ENCODE measurements at regions not wholly inside any gene's neighbourhood (a gene's known extent, or its start where the extent isn't known, plus 50 kb on each side); places are given as distances from the start of the nearest gene placed in this dataset.
"Not testable (repeated sequence)": the region's sequence is repeated elsewhere in the genome, so short reads cannot be mapped to it uniquely, and the experiment has no call there.

DNA sequence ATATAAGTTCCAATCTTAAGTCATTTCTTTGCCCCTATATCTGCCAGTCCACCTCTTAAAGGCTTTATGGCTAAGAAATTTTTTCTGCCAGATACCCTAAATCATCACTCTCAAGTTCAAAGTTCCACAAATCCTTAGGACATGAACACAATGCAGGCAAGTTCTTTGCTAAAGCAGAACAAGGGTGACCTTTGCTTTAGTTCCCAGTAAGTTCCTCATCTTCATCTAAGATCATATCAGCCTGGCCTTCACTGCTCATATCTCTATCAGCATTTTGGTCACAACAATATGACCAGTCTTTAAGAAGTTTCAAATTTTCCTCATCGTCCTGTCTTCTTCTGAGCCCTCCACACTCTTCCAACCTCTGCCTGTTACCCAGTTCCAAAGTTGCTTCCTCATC lies 402.2 kb upstream of the RUNX1 start:
- DNase-seq (ENCODE audit: extremely low read depth in 1 of 2, low read depth in 1 of 2), result no peak

DNA sequence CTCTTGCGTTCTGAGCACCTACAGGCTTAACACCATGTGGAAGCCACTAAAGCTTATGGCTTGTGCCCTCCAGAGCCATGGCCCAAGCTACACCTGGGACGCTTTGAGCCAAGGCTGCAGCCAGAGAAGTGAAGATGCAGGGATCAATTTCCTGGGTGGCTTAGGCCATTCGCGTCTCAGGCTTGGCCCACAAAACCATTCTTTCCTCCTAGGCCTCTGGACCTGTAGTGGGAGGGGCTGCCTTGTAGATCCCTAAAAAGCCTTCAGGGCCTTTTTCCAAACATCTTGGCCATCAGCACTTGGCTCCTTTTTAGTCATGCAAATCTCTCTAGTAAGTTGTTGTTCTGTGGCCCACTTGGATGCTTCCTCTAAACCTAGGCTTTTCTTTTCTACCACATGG lies 401.7 kb upstream of the RUNX1 start:
- no peak for DNase-seq (ENCODE audit: extremely low read depth in 1 of 2, low read depth in 1 of 2)

GRCh38 chr21:35449846-35450245 lies 400.7 kb upstream of the RUNX1 start:
- DNase-seq (ENCODE audit: extremely low read depth in 1 of 2, low read depth in 1 of 2), result no peak

DNA sequence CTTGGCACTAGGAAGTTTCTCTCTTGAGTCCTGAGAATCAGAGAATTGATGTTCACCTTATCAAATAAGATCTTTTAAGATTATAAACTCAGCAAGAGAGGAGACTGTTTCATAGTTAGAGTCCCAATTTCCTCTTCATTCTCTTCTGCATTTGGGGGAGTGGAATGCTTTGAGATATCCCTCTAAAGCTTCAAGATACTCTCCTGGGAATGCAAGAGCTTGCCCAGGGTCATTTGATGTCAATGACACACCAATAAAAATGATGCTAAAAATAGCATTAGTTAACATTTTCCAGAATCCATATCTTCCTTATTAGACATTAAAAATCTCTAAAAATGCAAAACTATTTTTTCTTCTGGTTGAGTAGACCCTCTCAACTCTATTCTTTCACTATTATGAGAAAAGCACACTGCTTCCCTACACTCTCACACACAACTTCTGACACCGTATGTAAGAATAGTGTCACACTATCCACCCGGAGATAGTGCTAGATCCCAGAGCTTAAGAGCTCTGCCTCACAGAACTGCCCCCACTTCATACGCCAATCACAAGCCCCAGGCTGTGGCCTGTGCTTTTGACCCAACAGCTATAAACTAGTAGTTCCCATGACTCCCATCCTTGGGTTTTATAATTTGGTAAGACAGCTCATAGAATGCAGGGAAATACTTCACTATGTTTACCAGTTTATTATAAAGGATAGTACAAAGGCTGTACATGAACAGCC lies 399.9 kb upstream of the RUNX1 start:
- DNase-seq (ENCODE audit: extremely low read depth in 1 of 2, low read depth in 1 of 2), result no peak

GRCh38 chr21:35444391-35444790 lies 395.3 kb upstream of the RUNX1 start:
- DNase-seq (ENCODE audit: extremely low read depth in 1 of 2, low read depth in 1 of 2), result no peak

DNA sequence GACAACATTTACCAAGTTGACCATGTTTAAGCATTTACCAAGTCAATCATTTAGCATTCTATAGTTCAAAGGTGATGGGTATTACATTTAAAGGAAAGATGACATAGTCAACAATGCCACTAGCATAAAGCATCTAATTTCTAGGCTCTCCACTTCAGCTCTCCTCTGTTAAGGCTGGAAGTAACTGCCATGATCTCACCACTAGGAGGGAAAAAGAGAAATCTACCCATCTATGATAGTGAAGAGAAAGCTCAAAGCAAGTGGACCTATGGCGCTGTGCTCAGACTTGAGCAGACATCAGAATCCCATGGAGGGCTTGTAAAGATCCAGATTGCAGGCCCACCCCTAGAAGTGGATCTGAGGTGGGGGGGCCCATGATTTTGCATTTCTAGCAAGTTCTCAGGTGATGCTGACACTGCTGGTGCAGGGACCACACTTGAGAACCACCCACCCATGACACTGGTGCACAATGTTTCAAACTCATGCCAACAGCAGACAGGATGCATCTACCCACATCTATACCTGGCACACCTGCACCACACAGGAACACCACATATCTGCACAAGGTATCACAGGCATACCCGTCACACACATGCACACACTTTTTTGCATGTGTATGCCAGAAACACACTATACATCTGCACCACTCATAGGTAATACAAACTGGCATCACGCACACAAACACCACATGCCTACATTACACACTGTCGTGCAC lies 392.9 kb upstream of the RUNX1 start:
- no peak for DNase-seq (ENCODE audit: extremely low read depth in 1 of 2, low read depth in 1 of 2)

GRCh38 chr21:35438643-35439404 lies 389.7 kb upstream of the RUNX1 start:
- no peak for DNase-seq (ENCODE audit: extremely low read depth in 1 of 2, low read depth in 1 of 2)

- DNase-seq (ENCODE audit: extremely low read depth in 1 of 2, low read depth in 1 of 2), result no peak
These were observed 388.8 kb upstream of the RUNX1 start for GRCh38 chr21:35437941-35438340.

- DNase-seq (ENCODE audit: extremely low read depth in 1 of 2, low read depth in 1 of 2), result no peak
These were observed 387.8 kb upstream of the RUNX1 start for GRCh38 chr21:35436899-35437298.

DNA sequence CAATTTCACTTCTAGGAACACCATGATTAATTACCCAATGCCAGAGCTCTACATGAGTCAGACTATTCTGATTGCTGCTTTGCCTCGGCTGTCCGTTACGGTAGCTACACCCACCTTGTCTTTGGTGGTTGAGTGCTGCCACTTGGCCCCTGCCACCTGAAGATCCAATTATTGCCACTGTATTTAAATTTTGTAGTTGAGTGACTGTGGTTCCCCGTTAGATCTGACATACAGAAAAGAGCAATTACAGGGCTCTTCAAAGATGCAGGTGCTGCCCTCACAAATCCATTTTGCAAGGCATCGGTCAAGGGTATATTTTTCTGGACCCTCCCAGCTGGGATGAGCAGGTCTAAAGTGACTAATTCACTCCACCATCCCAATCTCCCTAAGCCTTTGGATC lies 383.5 kb upstream of the RUNX1 start:
- DNase-seq (ENCODE audit: extremely low read depth in 1 of 2, low read depth in 1 of 2), result not testable (repeated sequence)

DNA sequence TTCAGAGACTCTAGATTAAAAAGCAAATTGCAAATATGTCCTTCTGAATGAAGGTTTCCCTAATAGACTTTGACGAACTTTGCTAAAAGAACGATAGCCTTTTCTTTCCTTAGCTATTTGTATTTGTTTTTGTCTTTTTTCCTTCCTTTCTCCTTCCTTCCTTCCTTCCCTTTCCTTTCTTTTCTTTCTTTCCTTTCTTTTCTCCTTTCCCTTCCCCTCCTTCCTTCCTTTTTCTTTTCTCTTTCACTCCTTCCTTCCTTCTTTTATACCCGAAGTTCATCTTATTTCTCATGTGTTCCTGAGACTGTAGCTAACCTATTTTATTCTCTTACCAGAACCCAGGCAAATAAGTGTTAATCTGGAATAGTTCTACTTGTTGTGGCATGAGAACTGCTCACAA lies 381.2 kb upstream of the RUNX1 start:
- DNase-seq (ENCODE audit: extremely low read depth in 1 of 2, low read depth in 1 of 2), result no peak

GRCh38 chr21:35428937-35429336 lies 379.8 kb upstream of the RUNX1 start:
- no peak for DNase-seq (ENCODE audit: extremely low read depth in 1 of 2, low read depth in 1 of 2)

- no peak for DNase-seq (ENCODE audit: extremely low read depth in 1 of 2, low read depth in 1 of 2)
These were observed 379.4 kb upstream of the RUNX1 start for GRCh38 chr21:35428489-35428888.

GRCh38 chr21:35428001-35428320 lies 378.9 kb upstream of the RUNX1 start:
- no peak for DNase-seq (ENCODE audit: extremely low read depth in 1 of 2, low read depth in 1 of 2)

DNA sequence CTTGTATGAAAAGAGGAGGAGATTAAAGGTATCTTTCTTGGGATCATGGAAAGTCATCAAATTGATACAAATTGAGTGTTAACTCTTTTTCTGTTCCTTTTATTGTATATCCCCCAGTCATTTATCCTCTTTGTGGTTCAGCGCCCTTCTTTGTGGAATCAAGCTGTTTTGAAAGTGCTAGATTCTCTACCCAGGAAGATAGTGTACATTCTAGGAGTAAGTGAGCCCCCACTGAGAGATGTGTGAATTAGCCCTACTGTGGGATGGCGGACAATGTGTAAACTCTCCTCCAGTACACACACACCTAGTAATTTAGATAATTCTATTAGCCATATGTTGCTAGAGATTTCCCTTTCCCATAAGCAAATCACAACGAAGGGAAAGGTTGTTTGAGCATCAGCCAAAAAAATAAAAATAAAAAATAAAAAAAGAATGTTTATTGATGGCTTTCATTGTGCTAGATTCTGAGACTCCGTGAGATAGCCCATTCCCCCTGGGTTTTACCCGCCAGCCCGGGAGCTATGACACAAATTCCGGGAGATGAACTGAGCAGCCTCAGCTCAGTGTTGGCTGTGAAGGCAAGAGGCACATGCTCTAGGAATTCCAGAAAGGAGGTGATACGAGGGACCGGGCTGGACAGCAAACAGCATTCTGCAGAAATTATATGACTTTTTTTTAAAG lies 378.4 kb upstream of the RUNX1 start:
- no peak for DNase-seq (ENCODE audit: extremely low read depth in 1 of 2, low read depth in 1 of 2)

- no peak for DNase-seq (ENCODE audit: extremely low read depth in 1 of 2, low read depth in 1 of 2)
These were observed 377.8 kb upstream of the RUNX1 start for GRCh38 chr21:35426897-35427296.

GRCh38 chr21:35426469-35426868 lies 377.4 kb upstream of the RUNX1 start:
- no peak for DNase-seq (ENCODE audit: extremely low read depth in 1 of 2, low read depth in 1 of 2)

GRCh38 chr21:35424122-35424521 lies 375.0 kb upstream of the RUNX1 start:
- no peak for DNase-seq (ENCODE audit: extremely low read depth in 1 of 2, low read depth in 1 of 2)

DNA sequence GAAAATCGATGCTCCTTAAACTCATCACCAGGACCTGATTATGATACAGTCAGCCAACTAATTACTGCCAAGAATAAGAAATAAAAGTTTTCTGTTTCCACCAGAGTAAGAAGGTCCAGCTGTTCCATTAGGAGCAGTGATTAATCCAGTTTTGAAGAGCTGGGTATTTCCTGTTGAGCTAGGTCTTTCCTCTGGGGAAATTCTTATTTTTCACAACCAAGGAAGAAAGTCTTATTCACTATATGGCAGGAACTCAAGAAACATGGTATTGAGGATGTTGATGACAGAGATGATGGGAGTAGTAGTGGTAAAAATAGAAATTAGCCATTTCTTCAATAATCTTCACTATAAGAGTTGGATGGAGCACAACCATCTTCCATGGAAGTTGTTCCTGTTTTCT lies 374.6 kb upstream of the RUNX1 start:
- no peak for DNase-seq (ENCODE audit: extremely low read depth in 1 of 2, low read depth in 1 of 2)

GRCh38 chr21:35422011-35422410 lies 372.9 kb upstream of the RUNX1 start:
- no peak for DNase-seq (ENCODE audit: extremely low read depth in 1 of 2, low read depth in 1 of 2)

- no peak for DNase-seq (ENCODE audit: extremely low read depth in 1 of 2, low read depth in 1 of 2)
These were observed 372.1 kb upstream of the RUNX1 start for GRCh38 chr21:35421221-35421620.

All from stimulated activated CD8-positive, alpha-beta memory T cell treated with anti-CD3 and anti-CD28 coated beads, Interleukin-7, amount 100 ng/mL, for 48 hours (primary cell).